ENCODE measurements at regions not wholly inside any gene's neighbourhood (a gene's known extent, or its start where the extent isn't known, plus 50 kb on each side); places are given as distances from the start of the nearest gene placed in this dataset.
"Not testable (repeated sequence)": the region's sequence is repeated elsewhere in the genome, so short reads cannot be mapped to it uniquely, and the experiment has no call there.

- not testable (repeated sequence) for TF ChIP-seq CTCF (IDR thresholded peaks at IDR 0.05); POLR2A (IDR thresholded peaks at IDR 0.05); EP300 (IDR thresholded peaks at IDR 0.05; ENCODE audit: low read depth); POLR2AphosphoS5 (IDR thresholded peaks at IDR 0.05)
Observed at GRCh38 chr4:22621970-22622369, 70.8 kb upstream of the GBA3 start.

Measured in transverse colon (tissue), 4 donors.